IMR-90 (cell line): ENCODE measurements at regions not wholly inside any gene's neighbourhood (a gene's known extent, or its start where the extent isn't known, plus 50 kb on each side); places are given as distances from the start of the nearest gene placed in this dataset.
A peak's percentile ranks its signal among the peaks of the same experiment; 100 is the strongest.

Experiments
- ATAC-seq: fragments of 200-7000 bp; cut with Tn5 transposase; 2 replicates; pipeline ENCODE4 v1.9.1; 2020; ENCODE audit warnings: low read depth, mild to moderate bottlenecking, moderate library complexity
- BruUV-seq: library from RNA; stranded (reverse); fragments of 400-500 nt; replicated peaks from 2 replicates; lab custom pipeline; 2021; lab: Mats Ljungman, UMichigan
- CTCF ChIA-PET: fragments of 300-600 bp; formaldehyde crosslinking; extraction: SDS; loops from one replicate; lab custom pipeline; 2021; ENCODE audit warnings: antibody characterized with exemption; lab: Yijun Ruan, JAX
- POLR2A ChIA-PET: fragments of 300-600 bp; sonication (Branson Sonifier 250); formaldehyde crosslinking; loops from one replicate; lab custom pipeline; 2022; ENCODE audit warnings: antibody characterized with exemption; ENCODE audit not compliant: unreplicated experiment; lab: Charles Lee
- DNase-seq: peaks from one replicate; pipeline ENCODE4 v3.0.0; 2013
- H2AFZ ChIP-seq: replicated peaks from 2 replicates; pipeline ENCODE3; 2013; ENCODE audit warnings: low read length, mild to moderate bottlenecking; ENCODE audit not compliant: poor library complexity
- H2AK5ac ChIP-seq: 2 replicates; pipeline ENCODE4 v1.6.1; 2013; ENCODE audit warnings: low read depth, low read length, inconsistent platforms
- H2AK9ac ChIP-seq: replicated peaks from 2 replicates; pipeline ENCODE3; 2013; ENCODE audit warnings: mild to moderate bottlenecking, low read depth, low read length, moderate library complexity; ENCODE audit not compliant: poor library complexity
- H2BK120ac ChIP-seq: 2 replicates; pipeline ENCODE4 v1.6.1; 2013; ENCODE audit warnings: low read depth, low read length, inconsistent platforms
- H2BK15ac ChIP-seq: 3 replicates; pipeline ENCODE4 v1.6.1; 2013; ENCODE audit warnings: low read depth, low read length, inconsistent platforms
- H2BK20ac ChIP-seq: 2 replicates; pipeline ENCODE4 v1.6.1; 2013; ENCODE audit warnings: low read depth, mild to moderate bottlenecking, inconsistent platforms, low read length, moderate library complexity
- H2BK5ac ChIP-seq: 2 replicates; pipeline ENCODE4 v1.6.1; 2013; ENCODE audit warnings: mild to moderate bottlenecking, low read depth, low read length, inconsistent platforms; ENCODE audit not compliant: poor library complexity, severe bottlenecking
- H3K14ac ChIP-seq: replicated peaks from 2 replicates; pipeline ENCODE4 v1.6.1; 2013; ENCODE audit warnings: low read depth, low read length, inconsistent platforms
- H3K18ac ChIP-seq: 2 replicates; pipeline ENCODE4 v1.6.1; 2013; ENCODE audit warnings: low read depth, low read length, control low read depth
- H3K23ac ChIP-seq: 2 replicates; pipeline ENCODE4 v1.6.1; 2013; ENCODE audit warnings: low read depth, low read length, inconsistent platforms
- H3K27ac ChIP-seq: 2 replicates; pipeline ENCODE4 v1.5.1; 2013; ENCODE audit warnings: mild to moderate bottlenecking, control low read depth, low read length; ENCODE audit not compliant: insufficient read depth
- H3K27me3 ChIP-seq: 2 replicates; pipeline ENCODE4 v1.6.1; 2013; ENCODE audit warnings: low read length; ENCODE audit not compliant: control insufficient read depth, insufficient read depth
- H3K36me3 ChIP-seq: 2 replicates; pipeline ENCODE4 v1.6.1; 2013; ENCODE audit warnings: low read length, mixed read lengths; ENCODE audit not compliant: control insufficient read depth, insufficient read depth
- H3K4ac ChIP-seq: 2 replicates; pipeline ENCODE4 v1.6.1; 2013; ENCODE audit warnings: low read depth, low read length, inconsistent platforms
- H3K4me1 ChIP-seq: 2 replicates; pipeline ENCODE4 v1.6.1; 2013; ENCODE audit warnings: low read length, mixed read lengths; ENCODE audit not compliant: control insufficient read depth, insufficient read depth
- H3K4me2 ChIP-seq: 2 replicates; pipeline ENCODE4 v1.6.1; 2013; ENCODE audit warnings: low read depth, mild to moderate bottlenecking, control low read depth, low read length, moderate library complexity
- H3K4me3 ChIP-seq: 2 replicates; pipeline ENCODE4 v1.5.1; 2013; ENCODE audit warnings: low read depth, mild to moderate bottlenecking, control low read depth, low read length, moderate library complexity; ENCODE audit not compliant: insufficient read depth
- H3K56ac ChIP-seq: 2 replicates; pipeline ENCODE4 v1.6.1; 2013; ENCODE audit warnings: low read length, inconsistent platforms; ENCODE audit not compliant: insufficient read depth; ENCODE audit errors: extremely low read depth
- H3K79me1 ChIP-seq, 2 experiments: 2 replicates each; pipeline ENCODE4 v1.6.1; 2013; ENCODE audit warnings: low read length in 2 of 2, inconsistent platforms in 1 of 2, low read depth in 1 of 2
- H3K9ac ChIP-seq: 2 replicates; pipeline ENCODE4 v1.6.1; 2013; ENCODE audit warnings: low read depth, low read length, control low read depth
- H3K9me1 ChIP-seq: 2 replicates; pipeline ENCODE4 v1.6.1; 2013; ENCODE audit warnings: low read length, inconsistent platforms; ENCODE audit not compliant: insufficient read depth
- H3K9me3 ChIP-seq: 2 replicates; pipeline ENCODE4 v1.6.1; 2013; ENCODE audit warnings: low read length; ENCODE audit not compliant: control insufficient read depth, insufficient read depth
- H4K20me1 ChIP-seq: 2 replicates; pipeline ENCODE4 v1.6.1; 2013; ENCODE audit warnings: low read length, inconsistent platforms; ENCODE audit not compliant: insufficient read depth
- H4K5ac ChIP-seq: 2 replicates; pipeline ENCODE4 v1.6.1; 2013; ENCODE audit warnings: mild to moderate bottlenecking, low read depth, low read length, control low read depth
- H4K8ac ChIP-seq, 2 experiments: 2 replicates each; pipeline ENCODE4 v1.6.1; 2013; ENCODE audit warnings: low read depth in 2 of 2, low read length in 2 of 2, control low read depth in 1 of 2, inconsistent platforms in 1 of 2
- H4K91ac ChIP-seq: 2 replicates; pipeline ENCODE4 v1.6.1; 2013; ENCODE audit warnings: low read depth, low read length, inconsistent platforms; ENCODE audit not compliant: insufficient read depth
- BHLHE40 ChIP-seq: fragments of 150-350 bp; IDR thresholded peaks from 2 replicates; pipeline ENCODE4 v1.6.1; 2016; ENCODE audit warnings: mild to moderate bottlenecking, low read depth, low read length
- CEBPB ChIP-seq: IDR thresholded peaks from 2 replicates; pipeline ENCODE4 v1.6.1; 2012; ENCODE audit warnings: low read depth, low read length, improper control_type of control experiment
- CHD1 ChIP-seq: IDR thresholded peaks from 2 replicates; pipeline ENCODE4 v1.6.1; 2012; ENCODE audit warnings: low read depth, low read length, improper control_type of control experiment
- FOS ChIP-seq: fragments of 150-350 bp; IDR thresholded peaks from 2 replicates; pipeline ENCODE4 v1.6.1; 2016; ENCODE audit warnings: low read depth, low read length
- MAFK ChIP-seq: IDR thresholded peaks from 2 replicates; pipeline ENCODE4 v1.6.1; 2012; ENCODE audit warnings: low read depth, low read length, improper control_type of control experiment
- MAZ ChIP-seq: IDR thresholded peaks from 2 replicates; pipeline ENCODE4 v1.6.1; 2012; ENCODE audit warnings: low read depth, mild to moderate bottlenecking, low read length, improper control_type of control experiment, moderate library complexity, borderline replicate concordance
- MXI1 ChIP-seq: IDR thresholded peaks from 2 replicates; pipeline ENCODE4 v1.6.1; 2012; ENCODE audit warnings: low read depth, mild to moderate bottlenecking, low read length, moderate library complexity, borderline replicate concordance
- NFE2L2 ChIP-seq: fragments of 150-350 bp; IDR thresholded peaks from 2 replicates; pipeline ENCODE4 v1.6.1; 2016; ENCODE audit warnings: low read depth, mild to moderate bottlenecking, low read length
- POLR2A ChIP-seq: IDR thresholded peaks from 2 replicates; pipeline ENCODE4 v1.6.1; 2012; ENCODE audit warnings: mild to moderate bottlenecking, low read depth, low read length
- RAD21 ChIP-seq: IDR thresholded peaks from 2 replicates; pipeline ENCODE4 v1.6.1; 2012; ENCODE audit warnings: low read length, improper control_type of control experiment
- RCOR1 ChIP-seq: IDR thresholded peaks from 2 replicates; pipeline ENCODE4 v1.6.1; 2012; ENCODE audit warnings: mild to moderate bottlenecking, low read length, improper control_type of control experiment; ENCODE audit not compliant: insufficient replicate concordance
- RFX5 ChIP-seq: IDR thresholded peaks from 2 replicates; pipeline ENCODE4 v1.8.0; 2012; ENCODE audit warnings: low read depth, mild to moderate bottlenecking, low read length, moderate library complexity
- SMC3 ChIP-seq: fragments of 150-350 bp; IDR thresholded peaks from 2 replicates; pipeline ENCODE4 v1.6.1; 2016; ENCODE audit warnings: low read depth, mild to moderate bottlenecking, antibody characterized with exemption, low read length, moderate library complexity
- WGBS, 2 experiments: methylation state at CpG; one replicate each; pipeline versions ENCODE4 v1.1.5 to v1.1.7; 2013; ENCODE audit warnings: missing lambda C conversion rate in 2 of 2; ENCODE audit not compliant: insufficient read length in 1 of 2; ENCODE audit errors: extremely low coverage in 2 of 2; 5-methylcytosine and 5-hydroxymethylcytosine counted together
- dilution Hi-C: fragments of 300-500 bp; cut with HindIII; formaldehyde crosslinking; loops from one replicate; pipeline ENCODE4 v1.14.3; 2018; ENCODE audit warnings: low sequenced_read_pairs; ENCODE audit not compliant: unreplicated experiment
- in situ Hi-C: fragments of 300-500 bp; cut with MboI; formaldehyde crosslinking; loops from 3 replicates; pipeline ENCODE4 v1.14.3; 2019; ENCODE audit warnings: low sequenced_read_pairs, inconsistent platforms, mixed read lengths
- intact Hi-C: fragments of 100-400 bp; cut with micrococcal nuclease; formaldehyde crosslinking; loops from 2 replicates; pipeline ENCODE4 v1.10.0; 2022
- TF ChIP-seq, protein P1 (sequence below): fragments of 150-350 bp; IDR thresholded peaks from 2 replicates; pipeline ENCODE4 v1.6.1; 2017; ENCODE audit warnings: mild to moderate bottlenecking, antibody characterized with exemption, low read length, low read depth
- TF ChIP-seq, protein P2 (sequence below): conservative IDR thresholded peaks from 2 replicates; pipeline ENCODE4 v1.5.1; 2012; ENCODE audit warnings: mild to moderate bottlenecking, low read depth, low read length, improper control_type of control experiment
- TF ChIP-seq, protein P3 (sequence below): fragments of 150-350 bp; IDR thresholded peaks from 2 replicates; pipeline ENCODE4 v1.6.1; 2016; ENCODE audit warnings: low read depth, mild to moderate bottlenecking, low read length, moderate library complexity, borderline replicate concordance

DNA sequence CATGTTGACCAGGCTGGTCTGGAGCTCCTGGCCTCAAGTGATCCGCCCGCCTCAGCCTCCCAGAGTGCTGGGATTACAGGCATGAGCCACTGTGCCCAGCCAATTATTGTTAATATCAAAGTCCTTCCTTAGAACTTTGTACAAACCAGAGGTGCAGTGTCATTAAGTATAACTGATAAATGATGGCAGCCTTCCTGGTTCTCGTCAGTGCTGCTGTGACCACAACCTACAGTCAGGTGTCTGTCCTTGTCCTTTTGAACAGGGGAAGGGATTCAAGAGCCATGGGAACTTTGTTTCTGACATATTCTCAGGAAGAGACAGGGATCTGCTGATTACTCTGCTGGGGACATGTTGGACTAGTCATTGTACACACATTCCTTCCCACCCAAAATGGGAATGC lies 103.2 kb upstream of the TIAM2 start:
- no peak for TF ChIP-seq MXI1
- TF ChIP-seq, protein P1, sequence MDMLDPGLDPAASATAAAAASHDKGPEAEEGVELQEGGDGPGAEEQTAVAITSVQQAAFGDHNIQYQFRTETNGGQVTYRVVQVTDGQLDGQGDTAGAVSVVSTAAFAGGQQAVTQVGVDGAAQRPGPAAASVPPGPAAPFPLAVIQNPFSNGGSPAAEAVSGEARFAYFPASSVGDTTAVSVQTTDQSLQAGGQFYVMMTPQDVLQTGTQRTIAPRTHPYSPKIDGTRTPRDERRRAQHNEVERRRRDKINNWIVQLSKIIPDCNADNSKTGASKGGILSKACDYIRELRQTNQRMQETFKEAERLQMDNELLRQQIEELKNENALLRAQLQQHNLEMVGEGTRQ = no peak
- no peak for TF ChIP-seq POLR2A
- TF ChIP-seq RFX5 = no peak
- TF ChIP-seq CHD1 = no peak
- no peak for TF ChIP-seq NFE2L2
- no peak for TF ChIP-seq RCOR1
- TF ChIP-seq BHLHE40 = no peak
- no peak for TF ChIP-seq SMC3
- no peak for TF ChIP-seq FOS
- TF ChIP-seq CEBPB = no peak
- no peak for TF ChIP-seq RAD21
- TF ChIP-seq, protein P2, sequence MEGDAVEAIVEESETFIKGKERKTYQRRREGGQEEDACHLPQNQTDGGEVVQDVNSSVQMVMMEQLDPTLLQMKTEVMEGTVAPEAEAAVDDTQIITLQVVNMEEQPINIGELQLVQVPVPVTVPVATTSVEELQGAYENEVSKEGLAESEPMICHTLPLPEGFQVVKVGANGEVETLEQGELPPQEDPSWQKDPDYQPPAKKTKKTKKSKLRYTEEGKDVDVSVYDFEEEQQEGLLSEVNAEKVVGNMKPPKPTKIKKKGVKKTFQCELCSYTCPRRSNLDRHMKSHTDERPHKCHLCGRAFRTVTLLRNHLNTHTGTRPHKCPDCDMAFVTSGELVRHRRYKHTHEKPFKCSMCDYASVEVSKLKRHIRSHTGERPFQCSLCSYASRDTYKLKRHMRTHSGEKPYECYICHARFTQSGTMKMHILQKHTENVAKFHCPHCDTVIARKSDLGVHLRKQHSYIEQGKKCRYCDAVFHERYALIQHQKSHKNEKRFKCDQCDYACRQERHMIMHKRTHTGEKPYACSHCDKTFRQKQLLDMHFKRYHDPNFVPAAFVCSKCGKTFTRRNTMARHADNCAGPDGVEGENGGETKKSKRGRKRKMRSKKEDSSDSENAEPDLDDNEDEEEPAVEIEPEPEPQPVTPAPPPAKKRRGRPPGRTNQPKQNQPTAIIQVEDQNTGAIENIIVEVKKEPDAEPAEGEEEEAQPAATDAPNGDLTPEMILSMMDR = no peak
- no peak for TF ChIP-seq MAZ
- TF ChIP-seq MAFK = no peak
- TF ChIP-seq, protein P3, sequence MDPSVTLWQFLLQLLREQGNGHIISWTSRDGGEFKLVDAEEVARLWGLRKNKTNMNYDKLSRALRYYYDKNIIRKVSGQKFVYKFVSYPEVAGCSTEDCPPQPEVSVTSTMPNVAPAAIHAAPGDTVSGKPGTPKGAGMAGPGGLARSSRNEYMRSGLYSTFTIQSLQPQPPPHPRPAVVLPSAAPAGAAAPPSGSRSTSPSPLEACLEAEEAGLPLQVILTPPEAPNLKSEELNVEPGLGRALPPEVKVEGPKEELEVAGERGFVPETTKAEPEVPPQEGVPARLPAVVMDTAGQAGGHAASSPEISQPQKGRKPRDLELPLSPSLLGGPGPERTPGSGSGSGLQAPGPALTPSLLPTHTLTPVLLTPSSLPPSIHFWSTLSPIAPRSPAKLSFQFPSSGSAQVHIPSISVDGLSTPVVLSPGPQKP = no peak
- Histone ChIP-seq H2AK5ac (no peak overlapping the region), H3K4me3 (no peak overlapping the region), H4K20me1 (peaks cover 3% of the 10 kb centered on the region; the same call in 1 of the 2 replicates), H4K5ac (no peak overlapping the region), H2BK15ac (no peak overlapping the region), H3K27ac (no peak overlapping the region), H2BK120ac (no peak overlapping the region), H3K4me1 (peaks cover 9% of the 10 kb centered on the region), H3K4ac (no peak overlapping the region), H3K9ac (no peak overlapping the region), H3K18ac (no peak overlapping the region), H3K4me2 (no peak overlapping the region), H3K36me3 (no peaks in the 10 kb centered on the region; the same call in 1 of the 2 replicates), H3K56ac (no peak overlapping the region), H4K91ac (no peak overlapping the region), H3K27me3 (no peaks in the 10 kb centered on the region), H2BK5ac (no peak overlapping the region), H2AK9ac (peak overlapping the region; percentile 53), H3K79me1 (peaks cover 32 to 66% of the 10 kb centered on the region in 2 experiments), H3K14ac (0 out of 2 replicates have a peak overlapping the region, but pooled peaks have one; percentile 50), H4K8ac (peak overlapping the region in 1 of 2 experiments; percentile 22; a peak in 1 of 4 replicates), H3K9me3 (no peaks in the 10 kb centered on the region), H2AFZ (no peak overlapping the region), H3K9me1 (peaks cover 10% of the 10 kb centered on the region), H3K23ac (no peak overlapping the region), H2BK20ac (no peak overlapping the region)
- in situ Hi-C loops (no loop called here), intact Hi-C loops (no loop called here), dilution Hi-C loops (no loop called here)
- CTCF ChIA-PET = no interaction called here
- BruUV-seq = no TSS peak
- POLR2A ChIA-PET = no interaction called here
- no peak for DNase-seq
- WGBS, 2 experiments = no CpG with 5 or more reads among the region's 3 CpGs
- ATAC-seq = no peak
